GM18508 (cell line): ENCODE measurements at regions not wholly inside any gene's neighbourhood (a gene's known extent, or its start where the extent isn't known, plus 50 kb on each side); places are given as distances from the start of the nearest gene placed in this dataset.

Experiments
- ATAC-seq: cut with Tn5 transposase; IDR thresholded peaks from one replicate; pipeline ENCODE4 v1.9.1; 2021; ENCODE audit warnings: moderate number of reproducible peaks; ENCODE audit not compliant: insufficient read depth, unreplicated experiment

GRCh38 chr10:24156686-24157085 lies 52.3 kb upstream of the KIAA1217 start:
- ATAC-seq = no peak

- no peak for ATAC-seq
These were observed 51.4 kb upstream of the KIAA1217 start for GRCh38 chr10:24157567-24157966.
